K562 (cell line): ENCODE measurements at regions not wholly inside any gene's neighbourhood (a gene's known extent, or its start where the extent isn't known, plus 50 kb on each side); places are given as distances from the start of the nearest gene placed in this dataset.

Source experiments
- ATAC-seq: fragments of 200-7000 bp; cut with Tn5 transposase; 3 replicates; pipeline ENCODE4 v1.9.1; 2020; ENCODE audit warnings: moderate library complexity
- BruUV-seq: library from RNA; stranded (reverse); fragments of 400-500 nt; replicated peaks from 2 replicates; lab custom pipeline; 2021; lab: Mats Ljungman, UMichigan
- CTCF ChIA-PET: fragments of 300-600 bp; formaldehyde crosslinking; extraction: SDS; loops from one replicate; lab custom pipeline; 2021; ENCODE audit warnings: low intra/inter-chr PET ratio; lab: Yijun Ruan, JAX
- POLR2A ChIA-PET: fragments of 300-600, 350-650 bp; sonication (Branson Sonifier 250); formaldehyde crosslinking; extraction: SDS; loops from one replicate; lab custom pipeline; 2021; ENCODE audit warnings: antibody characterized with exemption, inconsistent platforms; lab: Yijun Ruan, JAX
- DNase-seq, 4 experiments: peaks; one replicate each; pipeline versions ENCODE4 v3.0.0 to v3.0.0-alpha.2; 2011 to 2018; ENCODE audit warnings: low spot score in 3 of 4, mixed read lengths in 3 of 4; ENCODE audit errors: extremely low read depth in 1 of 4
- FAIRE-seq: peaks from 2 replicates; lab custom pipeline; 2011; peaks lifted over from hg19 to GRCh38; lab: Jason Lieb, UNC
- H2AFZ ChIP-seq: 2 replicates; pipeline ENCODE4 v1.6.0; 2011; ENCODE audit warnings: low read depth, low read length, control low read depth, inconsistent platforms
- H3K27ac ChIP-seq: fragments of 200-600 bp; 3 replicates; pipeline ENCODE4 v1.8.0; 2011; ENCODE audit warnings: low read depth, mild to moderate bottlenecking, control low read depth, inconsistent platforms, low read length, moderate library complexity, mixed read lengths; ENCODE audit errors: extremely low read depth
- H3K27me3 ChIP-seq, 2 experiments: fragments of 300-600 bp in 1 of 2; 2 replicates in 1 of 2; 3 replicates in 1 of 2; pipeline versions ENCODE4 v1.6.0 to v1.8.0; 2011; ENCODE audit warnings: inconsistent platforms in 2 of 2, low read length in 2 of 2, mild to moderate bottlenecking in 1 of 2, mixed read lengths in 1 of 2, moderate library complexity in 1 of 2; ENCODE audit not compliant: control insufficient read depth in 2 of 2, insufficient read depth in 2 of 2
- H3K36me3 ChIP-seq: fragments of 300-600 bp; 3 replicates; pipeline ENCODE4 v1.8.0; 2011; ENCODE audit warnings: mild to moderate bottlenecking, low read length, inconsistent platforms; ENCODE audit not compliant: control insufficient read depth, insufficient read depth
- H3K4me1 ChIP-seq, 2 experiments: fragments of 200-600 bp in 1 of 2; replicated peaks in 1 of 2; 2 replicates in 1 of 2; 3 replicates in 1 of 2; pipeline versions ENCODE4 v1.5.1 to v1.8.0; 2011; ENCODE audit warnings: inconsistent platforms in 2 of 2, low read length in 2 of 2, mild to moderate bottlenecking in 1 of 2, mixed read lengths in 1 of 2, moderate library complexity in 1 of 2; ENCODE audit not compliant: control insufficient read depth in 2 of 2, insufficient read depth in 2 of 2
- H3K4me2 ChIP-seq: 2 replicates; pipeline ENCODE4 v1.6.1; 2011; ENCODE audit warnings: low read length, control low read depth, inconsistent platforms, mixed read lengths; ENCODE audit not compliant: insufficient read depth
- H3K4me3 ChIP-seq: fragments of 200-600 bp; sonication (generic), shearing (Covaris generic); 2 replicates; pipeline ENCODE4 v1.5.1; 2016; ENCODE audit warnings: control low read depth, inconsistent platforms
- H3K79me2 ChIP-seq: fragments of 200-600 bp; 3 replicates; pipeline ENCODE4 v1.8.0; 2011; ENCODE audit warnings: low read length, inconsistent platforms; ENCODE audit not compliant: control insufficient read depth, insufficient read depth
- H3K9ac ChIP-seq, 2 experiments: 2 replicates each; pipeline versions ENCODE4 v1.6.0 to v1.6.1; 2011; ENCODE audit warnings: low read depth in 2 of 2, low read length in 2 of 2, control low read depth in 1 of 2, inconsistent platforms in 1 of 2, mild to moderate bottlenecking in 1 of 2, mixed read lengths in 1 of 2; ENCODE audit not compliant: insufficient read depth in 1 of 2
- H3K9me1 ChIP-seq: one replicate; pipeline ENCODE4 v1.6.0; 2011; ENCODE audit warnings: inconsistent platforms, mild to moderate bottlenecking, low read length, moderate library complexity; ENCODE audit not compliant: control insufficient read depth, insufficient read depth
- H3K9me3 ChIP-seq: replicated peaks from 2 replicates; pipeline ENCODE4 v1.5.1; 2011; ENCODE audit warnings: low read depth, low read length, inconsistent platforms; ENCODE audit not compliant: control insufficient read depth, insufficient read depth
- H4K20me1 ChIP-seq: replicated peaks from 2 replicates; pipeline ENCODE4 v1.6.1; 2011; ENCODE audit warnings: low read length, inconsistent platforms, mixed read lengths; ENCODE audit not compliant: control insufficient read depth, insufficient read depth
- LCOR ChIP-seq: sonication (generic); formaldehyde crosslinking; IDR thresholded peaks from 2 replicates; pipeline ENCODE4 v1.8.0; 2022; ENCODE audit warnings: mild to moderate bottlenecking, missing genetic modification reagents
- MBD2 ChIP-seq: sonication (generic); IDR thresholded peaks from 2 replicates; pipeline ENCODE4 v1.6.1; 2016; ENCODE audit warnings: low read depth, borderline replicate concordance
- MEIS2 ChIP-seq: fragments of 450-650 bp; IDR thresholded peaks from 2 replicates; pipeline ENCODE4 v1.6.1; 2014; ENCODE audit warnings: mild to moderate bottlenecking; ENCODE audit not compliant: partially characterized antibody
- MYC ChIP-seq, 2 experiments: fragments of 250-450 bp in 1 of 2; sonication (Bioruptor Pico) in 1 of 2; IDR thresholded peaks; 2 replicates each; pipeline versions ENCODE4 v1.5.1 to v1.6.1; 2012 to 2021; ENCODE audit warnings: low read depth in 2 of 2, borderline replicate concordance in 1 of 2, improper control_type of control experiment in 1 of 2, low read length in 1 of 2, mild to moderate bottlenecking in 1 of 2, moderate library complexity in 1 of 2
- NFE2 ChIP-seq: IDR thresholded peaks from 2 replicates; pipeline ENCODE4 v1.6.1; 2014; ENCODE audit warnings: antibody characterized with exemption, low read depth
- PCBP2 ChIP-seq: fragments of 200-400 bp; formaldehyde crosslinking; IDR thresholded peaks from 2 replicates; pipeline ENCODE4 v1.6.1; 2018; ENCODE audit warnings: low read length, low read depth, mild to moderate bottlenecking, moderate library complexity; ENCODE audit not compliant: poor library complexity, severe bottlenecking
- SMARCA5 ChIP-seq: fragments of 450-650 bp; IDR thresholded peaks from 2 replicates; pipeline ENCODE4 v1.6.1; 2016
- ZFP30 ChIP-seq: fragments of 250-450 bp; sonication (Bioruptor Pico); IDR thresholded peaks from 2 replicates; pipeline ENCODE4 v1.8.0; 2022; ENCODE audit warnings: moderate library complexity, mild to moderate bottlenecking, inconsistent platforms, borderline replicate concordance
- ZNF232 ChIP-seq: sonication (generic); formaldehyde crosslinking; IDR thresholded peaks from 2 replicates; pipeline ENCODE4 v1.8.0; 2022; ENCODE audit warnings: mild to moderate bottlenecking, missing genetic modification reagents
- ZNF778 ChIP-seq: fragments of 450-650 bp; formaldehyde crosslinking; IDR thresholded peaks from 2 replicates; pipeline ENCODE4 v1.4.0; 2020; ENCODE audit warnings: mild to moderate bottlenecking, moderate library complexity
- WGBS: fragments of 100-300 bp; shearing (Covaris generic); methylation state at CpG from one replicate; pipeline ENCODE4 v1.1.6; 2016; ENCODE audit warnings: low coverage, mixed read lengths; ENCODE audit not compliant: insufficient coverage; ENCODE audit errors: missing lambda C conversion rate; 5-methylcytosine and 5-hydroxymethylcytosine counted together
- in situ Hi-C: fragments of 300-500 bp; cut with MboI; formaldehyde crosslinking; loops from 4 replicates; pipeline ENCODE4 v1.15.0; 2018; ENCODE audit warnings: inconsistent platforms, mixed read lengths
- intact Hi-C: fragments of 100-400 bp; cut with micrococcal nuclease; formaldehyde crosslinking; loops from 2 replicates; pipeline ENCODE4 v1.14.2; 2022
- TF ChIP-seq, protein P1 (sequence below): fragments of 250-450 bp; sonication (Bioruptor Pico); IDR thresholded peaks from 2 replicates; pipeline ENCODE4 v1.5.0; 2021
- TF ChIP-seq, protein P2 (sequence below): fragments of 250-450 bp; sonication (Bioruptor Pico); IDR thresholded peaks from 2 replicates; pipeline ENCODE4 v1.8.0; 2022; ENCODE audit warnings: inconsistent platforms
- TF ChIP-seq, protein P3 (sequence below), 2 experiments: IDR thresholded peaks; 2 replicates each; pipeline ENCODE4 v1.6.1; 2012; ENCODE audit warnings: improper control_type of control experiment in 2 of 2, low read depth in 2 of 2, low read length in 2 of 2, borderline replicate concordance in 1 of 2
- TF ChIP-seq, protein P4 (sequence below): conservative IDR thresholded peaks from 2 replicates; pipeline ENCODE4 v1.6.1; 2011; ENCODE audit warnings: low read depth, mild to moderate bottlenecking, low read length; ENCODE audit not compliant: control insufficient read depth

DNA sequence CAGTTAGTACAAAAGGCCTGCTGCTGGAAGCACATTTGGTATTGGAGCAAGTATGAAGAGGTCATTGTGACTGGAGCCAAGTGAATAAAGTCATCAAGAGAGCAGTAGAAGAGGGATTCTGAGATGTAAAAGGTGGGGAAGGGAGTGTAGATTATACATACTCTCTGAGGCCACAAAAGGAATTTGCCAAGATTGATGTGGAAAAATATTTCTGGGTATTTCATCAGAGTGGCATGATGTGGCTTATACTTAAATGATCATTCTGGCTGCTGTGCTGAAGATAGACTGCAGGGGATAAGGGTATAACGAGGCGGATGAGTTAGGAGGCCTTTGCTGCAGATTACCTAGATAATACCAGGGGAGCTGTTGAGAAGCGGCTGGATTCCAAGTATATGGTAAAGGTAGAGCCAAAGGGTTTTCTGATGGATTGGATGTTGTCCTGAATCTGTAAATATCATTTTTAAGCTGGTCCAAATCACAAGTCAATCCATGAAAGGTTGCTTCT lies 231.8 kb upstream of the AGA start:
- H3K9me1 ChIP-seq = no peaks in the 10 kb centered on the region
- ATAC-seq (no peak), DNase-seq (no peak), FAIRE-seq (no peak)
- no peaks in the 10 kb centered on the region for H4K20me1 ChIP-seq
- H2AFZ ChIP-seq = no peak overlapping the region
- H3K9ac ChIP-seq = no peak overlapping the region
- H3K9me3 ChIP-seq = no peaks in the 10 kb centered on the region
- H3K79me2 ChIP-seq = no peaks in the 10 kb centered on the region
- H3K4me2 ChIP-seq = no peak overlapping the region
- intact Hi-C loops (no loop called here), in situ Hi-C loops (no loop called here)
- POLR2A ChIA-PET = interaction anchor here (0.6 kb wide), 1 partner anchor 164 kb away, joined by 3 read pairs; no protein-coding TSS in a partner anchor
- H3K4me3 ChIP-seq = no peak overlapping the region
- H3K36me3 ChIP-seq = no peaks in the 10 kb centered on the region
- no peaks in the 10 kb centered on the region for H3K27me3 ChIP-seq
- no peaks in the 10 kb centered on the region for H3K4me1 ChIP-seq
- H3K27ac ChIP-seq = no peak overlapping the region
- CTCF ChIA-PET = no interaction called here
- WGBS = 0% methylated on average over 3 of the region's 3 CpGs
- BruUV-seq = no TSS peak
- no peak for TF ChIP-seq MEIS2
- TF ChIP-seq, protein P1, sequence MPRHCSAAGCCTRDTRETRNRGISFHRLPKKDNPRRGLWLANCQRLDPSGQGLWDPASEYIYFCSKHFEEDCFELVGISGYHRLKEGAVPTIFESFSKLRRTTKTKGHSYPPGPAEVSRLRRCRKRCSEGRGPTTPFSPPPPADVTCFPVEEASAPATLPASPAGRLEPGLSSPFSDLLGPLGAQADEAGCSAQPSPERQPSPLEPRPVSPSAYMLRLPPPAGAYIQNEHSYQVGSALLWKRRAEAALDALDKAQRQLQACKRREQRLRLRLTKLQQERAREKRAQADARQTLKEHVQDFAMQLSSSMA (CRISPR knock-in tag) = no peak
- TF ChIP-seq MYC (IDR thresholded peaks at IDR 0.05; ENCODE audit: low read depth, low read length) = no peak
- no peak for TF ChIP-seq MYC (CRISPR knock-in tag; IDR thresholded peaks at IDR 0.05; ENCODE audit: borderline replicate concordance, low read depth)
- no peak for TF ChIP-seq ZFP30 (CRISPR knock-in tag)
- TF ChIP-seq MBD2 = no peak
- TF ChIP-seq, protein P2, sequence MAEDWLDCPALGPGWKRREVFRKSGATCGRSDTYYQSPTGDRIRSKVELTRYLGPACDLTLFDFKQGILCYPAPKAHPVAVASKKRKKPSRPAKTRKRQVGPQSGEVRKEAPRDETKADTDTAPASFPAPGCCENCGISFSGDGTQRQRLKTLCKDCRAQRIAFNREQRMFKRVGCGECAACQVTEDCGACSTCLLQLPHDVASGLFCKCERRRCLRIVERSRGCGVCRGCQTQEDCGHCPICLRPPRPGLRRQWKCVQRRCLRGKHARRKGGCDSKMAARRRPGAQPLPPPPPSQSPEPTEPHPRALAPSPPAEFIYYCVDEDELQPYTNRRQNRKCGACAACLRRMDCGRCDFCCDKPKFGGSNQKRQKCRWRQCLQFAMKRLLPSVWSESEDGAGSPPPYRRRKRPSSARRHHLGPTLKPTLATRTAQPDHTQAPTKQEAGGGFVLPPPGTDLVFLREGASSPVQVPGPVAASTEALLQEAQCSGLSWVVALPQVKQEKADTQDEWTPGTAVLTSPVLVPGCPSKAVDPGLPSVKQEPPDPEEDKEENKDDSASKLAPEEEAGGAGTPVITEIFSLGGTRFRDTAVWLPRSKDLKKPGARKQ (CRISPR knock-in tag) = no peak
- TF ChIP-seq, protein P3, sequence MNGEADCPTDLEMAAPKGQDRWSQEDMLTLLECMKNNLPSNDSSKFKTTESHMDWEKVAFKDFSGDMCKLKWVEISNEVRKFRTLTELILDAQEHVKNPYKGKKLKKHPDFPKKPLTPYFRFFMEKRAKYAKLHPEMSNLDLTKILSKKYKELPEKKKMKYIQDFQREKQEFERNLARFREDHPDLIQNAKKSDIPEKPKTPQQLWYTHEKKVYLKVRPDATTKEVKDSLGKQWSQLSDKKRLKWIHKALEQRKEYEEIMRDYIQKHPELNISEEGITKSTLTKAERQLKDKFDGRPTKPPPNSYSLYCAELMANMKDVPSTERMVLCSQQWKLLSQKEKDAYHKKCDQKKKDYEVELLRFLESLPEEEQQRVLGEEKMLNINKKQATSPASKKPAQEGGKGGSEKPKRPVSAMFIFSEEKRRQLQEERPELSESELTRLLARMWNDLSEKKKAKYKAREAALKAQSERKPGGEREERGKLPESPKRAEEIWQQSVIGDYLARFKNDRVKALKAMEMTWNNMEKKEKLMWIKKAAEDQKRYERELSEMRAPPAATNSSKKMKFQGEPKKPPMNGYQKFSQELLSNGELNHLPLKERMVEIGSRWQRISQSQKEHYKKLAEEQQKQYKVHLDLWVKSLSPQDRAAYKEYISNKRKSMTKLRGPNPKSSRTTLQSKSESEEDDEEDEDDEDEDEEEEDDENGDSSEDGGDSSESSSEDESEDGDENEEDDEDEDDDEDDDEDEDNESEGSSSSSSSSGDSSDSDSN (IDR thresholded peaks at IDR 0.05; ENCODE audit: borderline replicate concordance in 1 of 2, low read depth in 2 of 2, low read length in 2 of 2) = no peak
- no peak for TF ChIP-seq ZNF778 (CRISPR knock-in tag)
- TF ChIP-seq, protein P4, sequence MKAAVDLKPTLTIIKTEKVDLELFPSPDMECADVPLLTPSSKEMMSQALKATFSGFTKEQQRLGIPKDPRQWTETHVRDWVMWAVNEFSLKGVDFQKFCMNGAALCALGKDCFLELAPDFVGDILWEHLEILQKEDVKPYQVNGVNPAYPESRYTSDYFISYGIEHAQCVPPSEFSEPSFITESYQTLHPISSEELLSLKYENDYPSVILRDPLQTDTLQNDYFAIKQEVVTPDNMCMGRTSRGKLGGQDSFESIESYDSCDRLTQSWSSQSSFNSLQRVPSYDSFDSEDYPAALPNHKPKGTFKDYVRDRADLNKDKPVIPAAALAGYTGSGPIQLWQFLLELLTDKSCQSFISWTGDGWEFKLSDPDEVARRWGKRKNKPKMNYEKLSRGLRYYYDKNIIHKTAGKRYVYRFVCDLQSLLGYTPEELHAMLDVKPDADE = no peak
- no peak for TF ChIP-seq NFE2
- TF ChIP-seq LCOR (CRISPR knock-in tag) = no peak
- no peak for TF ChIP-seq ZNF232
- no peak for TF ChIP-seq PCBP2
- no peak for TF ChIP-seq SMARCA5
